ENCODE measurements at regions not wholly inside any gene's neighbourhood (a gene's known extent, or its start where the extent isn't known, plus 50 kb on each side); places are given as distances from the start of the nearest gene placed in this dataset.
A peak's percentile ranks its signal among the peaks of the same experiment; 100 is the strongest.

DNA sequence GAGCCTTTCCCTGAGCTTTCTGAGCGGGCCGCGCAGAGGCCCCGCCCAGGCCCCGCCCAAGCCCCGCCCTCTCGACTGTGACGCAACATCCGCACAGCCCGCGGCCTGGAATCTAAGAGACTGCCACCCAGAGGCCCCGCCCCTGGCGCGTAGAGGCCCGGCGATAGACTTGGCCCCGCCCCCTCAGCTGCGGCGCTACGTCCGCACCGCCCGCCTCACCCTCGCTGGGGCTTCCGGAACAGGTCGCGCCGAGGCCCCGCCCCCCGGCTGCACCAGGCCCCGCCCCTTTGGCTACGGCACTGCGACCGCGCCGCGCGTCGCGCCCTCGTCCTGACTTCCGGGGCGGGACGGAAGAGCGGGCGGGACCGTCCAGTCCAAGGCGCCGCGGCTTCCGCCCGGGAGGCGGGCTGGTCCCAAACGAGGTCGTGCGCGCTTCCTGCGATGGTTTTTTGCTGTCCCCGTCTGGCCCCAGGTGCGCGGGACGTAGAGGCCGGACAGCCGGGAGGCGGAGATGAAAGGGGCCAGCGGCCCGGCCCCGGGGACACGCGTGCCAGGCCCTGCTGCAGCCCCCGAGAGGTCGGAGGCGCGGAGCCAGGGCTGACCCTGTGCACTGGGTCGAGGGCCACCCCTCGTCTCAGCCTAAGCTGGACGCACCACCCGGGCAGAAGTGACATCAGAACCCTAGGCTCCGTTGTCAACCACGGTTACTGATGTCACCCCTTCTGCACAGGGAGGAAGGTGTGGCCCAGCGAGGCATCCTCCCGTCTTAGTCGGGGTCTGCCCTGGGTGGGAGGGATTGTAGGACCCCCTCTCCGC lies 59.0 kb upstream of the WNT7B start:
- peak; percentile 99 for DNase-seq (ENCODE audit: low spot score)
- Mint-ChIP-seq H3K36me3 (ENCODE audit: low read depth) (no peaks in the 10 kb centered on the region), H3K9me3 (no peaks in the 10 kb centered on the region), H3K27me3 (ENCODE audit: low read depth) (peaks cover 2% of the 10 kb centered on the region), H3K4me3 (peak overlapping the region; percentile 82), H3K4me1 (ENCODE audit: low read depth) (peaks cover 18% of the 10 kb centered on the region), H3K27ac (peak overlapping the region; percentile 95)

DNA sequence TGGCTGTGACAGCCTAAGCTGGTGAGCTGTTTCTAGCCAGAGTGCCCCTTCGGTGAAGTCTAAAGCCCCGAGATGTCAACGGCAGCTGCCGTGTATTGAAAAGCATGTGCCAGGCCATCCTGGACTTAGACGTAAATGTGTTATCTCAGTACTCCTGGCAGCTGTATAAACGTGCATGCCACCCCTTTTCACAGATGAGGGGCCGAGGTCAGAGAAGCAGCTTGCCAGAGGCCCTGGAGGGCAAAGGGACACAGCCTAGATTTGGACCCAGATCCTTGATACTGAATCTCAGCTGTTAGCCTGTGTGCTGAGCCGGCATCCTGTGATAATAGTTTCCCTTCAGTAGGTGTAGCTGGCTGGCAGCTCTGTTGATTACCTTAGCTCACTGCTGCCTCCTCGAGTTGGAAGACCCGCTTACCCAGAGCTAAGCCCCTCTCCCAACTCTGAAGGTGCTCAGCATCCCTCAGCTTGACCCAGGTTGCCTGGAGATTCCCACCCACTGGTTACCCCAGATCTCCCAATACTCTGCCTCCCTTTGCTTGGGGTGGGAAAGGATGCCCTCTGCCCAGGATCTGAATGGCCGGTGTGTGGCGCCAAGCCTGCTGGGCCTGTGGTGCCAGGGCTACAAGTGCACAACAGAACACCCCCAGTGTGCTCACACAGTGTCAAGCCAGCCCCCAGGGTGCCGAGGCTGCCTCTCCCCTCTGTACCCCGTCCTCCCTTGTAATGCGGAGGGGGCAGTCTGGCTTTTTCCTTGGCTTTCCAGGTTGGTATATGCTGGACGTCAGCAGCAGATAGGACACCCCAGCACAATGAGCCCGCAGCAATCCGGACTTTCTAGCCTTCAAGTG lies 59.8 kb upstream of the WNT7B start:
- Mint-ChIP-seq H3K4me3 (peak overlapping the region; percentile 82), H3K27ac (peak overlapping the region; percentile 91), H3K9me3 (no peaks in the 10 kb centered on the region), H3K4me1 (ENCODE audit: low read depth) (peaks cover 18% of the 10 kb centered on the region), H3K36me3 (ENCODE audit: low read depth) (no peaks in the 10 kb centered on the region), H3K27me3 (ENCODE audit: low read depth) (peaks cover 3% of the 10 kb centered on the region)
- peak; percentile 34 for DNase-seq (ENCODE audit: low spot score)

DNA sequence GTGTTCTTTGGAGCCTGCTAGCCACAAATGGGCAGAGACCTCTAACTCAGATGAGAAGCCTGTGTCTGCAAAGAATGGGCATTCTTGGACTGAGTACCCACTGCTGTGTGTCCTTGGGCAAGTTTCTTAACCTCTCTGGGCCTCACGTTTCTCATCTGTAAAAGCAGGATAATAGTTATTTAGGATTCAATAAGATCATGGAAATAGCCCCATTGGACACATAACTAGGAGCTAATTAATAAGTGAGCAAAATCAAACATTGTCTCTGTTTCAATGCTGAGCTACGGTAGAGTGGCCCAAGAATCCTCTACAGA lies 61.2 kb upstream of the WNT7B start:
- Mint-ChIP-seq H3K4me1 (ENCODE audit: low read depth) (peaks cover 18% of the 10 kb centered on the region), H3K9me3 (no peaks in the 10 kb centered on the region), H3K27ac (no peak overlapping the region), H3K4me3 (no peak overlapping the region), H3K36me3 (ENCODE audit: low read depth) (no peaks in the 10 kb centered on the region), H3K27me3 (ENCODE audit: low read depth) (peaks cover 2% of the 10 kb centered on the region)
- DNase-seq (ENCODE audit: low spot score): no peak

DNA sequence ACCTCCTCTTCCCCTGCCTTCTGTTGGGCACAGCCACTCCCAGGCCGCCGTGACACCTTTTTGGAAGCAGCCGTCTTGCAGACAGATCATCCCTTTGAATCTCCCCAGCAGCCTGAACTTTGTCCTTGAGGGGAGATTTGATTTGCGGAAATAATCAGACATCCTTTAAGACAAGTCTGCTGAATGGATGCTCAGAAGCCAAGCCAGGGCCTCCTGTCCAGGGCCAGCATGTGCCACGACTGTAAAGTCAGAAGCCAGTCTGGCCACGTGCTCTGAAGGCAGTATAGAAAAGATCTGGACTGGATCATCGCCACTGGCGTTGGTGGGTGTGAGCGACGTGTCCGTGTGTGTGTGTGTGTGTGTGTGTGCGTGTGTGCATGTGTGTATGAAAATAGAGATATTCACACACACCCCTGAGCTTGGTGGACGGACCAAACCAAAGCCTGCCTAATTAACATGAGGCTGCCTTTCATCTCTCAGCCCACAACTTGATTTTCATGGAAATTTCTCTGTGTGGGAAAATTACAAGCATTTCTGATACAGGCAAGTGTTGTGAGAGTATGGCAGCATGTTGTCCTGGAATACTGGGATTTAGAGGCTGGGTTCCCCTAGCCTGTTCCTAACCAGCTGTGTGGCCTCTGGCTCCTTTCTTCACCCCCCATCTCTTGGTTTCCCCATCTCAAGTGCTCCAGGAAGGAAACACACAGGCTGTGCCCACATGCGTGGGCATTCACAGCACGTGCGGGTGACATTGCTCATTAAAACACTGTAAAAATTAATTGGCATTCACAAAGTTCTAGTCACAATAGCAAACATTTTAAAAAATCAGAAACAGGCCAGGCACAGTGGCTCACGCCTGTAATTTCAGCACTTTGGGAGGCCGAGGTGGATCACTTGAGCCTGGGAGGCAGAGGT lies 61.8 kb upstream of the WNT7B start:
- H3K9me3 Mint-ChIP-seq: no peaks in the 10 kb centered on the region
- no peaks in the 10 kb centered on the region for H3K36me3 Mint-ChIP-seq (ENCODE audit: low read depth)
- DNase-seq (ENCODE audit: low spot score): no peak
- no peak overlapping the region for H3K27ac Mint-ChIP-seq
- no peak overlapping the region for H3K4me3 Mint-ChIP-seq
- H3K4me1 Mint-ChIP-seq (ENCODE audit: low read depth): peaks cover 20% of the 10 kb centered on the region
- peaks cover 2% of the 10 kb centered on the region for H3K27me3 Mint-ChIP-seq (ENCODE audit: low read depth)

DNA sequence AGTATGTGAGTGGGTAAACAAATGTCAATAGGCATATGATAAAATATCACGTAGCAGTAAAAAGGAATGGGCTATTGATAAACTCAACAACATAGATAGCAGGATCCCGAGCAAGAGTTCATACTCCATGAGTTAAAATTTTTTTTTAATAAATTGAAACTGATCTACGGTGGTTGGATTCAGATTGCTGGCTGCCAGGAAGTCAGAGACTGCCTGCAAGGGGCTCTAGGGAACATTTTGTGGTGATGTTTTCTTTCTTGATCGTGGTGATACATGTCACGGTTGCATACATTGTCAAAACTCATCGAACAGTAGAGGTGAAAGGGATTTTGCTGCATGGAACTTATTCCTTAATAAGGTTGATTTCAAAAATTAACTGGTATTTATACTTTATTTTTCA lies 62.6 kb upstream of the WNT7B start:
- H3K36me3 Mint-ChIP-seq (ENCODE audit: low read depth): no peaks in the 10 kb centered on the region
- H3K27me3 Mint-ChIP-seq (ENCODE audit: low read depth): peaks cover 2% of the 10 kb centered on the region
- H3K27ac Mint-ChIP-seq: no peak overlapping the region
- no peak for DNase-seq (ENCODE audit: low spot score)
- H3K4me3 Mint-ChIP-seq: no peak overlapping the region
- H3K9me3 Mint-ChIP-seq: no peaks in the 10 kb centered on the region
- peaks cover 25% of the 10 kb centered on the region for H3K4me1 Mint-ChIP-seq (ENCODE audit: low read depth)

DNA sequence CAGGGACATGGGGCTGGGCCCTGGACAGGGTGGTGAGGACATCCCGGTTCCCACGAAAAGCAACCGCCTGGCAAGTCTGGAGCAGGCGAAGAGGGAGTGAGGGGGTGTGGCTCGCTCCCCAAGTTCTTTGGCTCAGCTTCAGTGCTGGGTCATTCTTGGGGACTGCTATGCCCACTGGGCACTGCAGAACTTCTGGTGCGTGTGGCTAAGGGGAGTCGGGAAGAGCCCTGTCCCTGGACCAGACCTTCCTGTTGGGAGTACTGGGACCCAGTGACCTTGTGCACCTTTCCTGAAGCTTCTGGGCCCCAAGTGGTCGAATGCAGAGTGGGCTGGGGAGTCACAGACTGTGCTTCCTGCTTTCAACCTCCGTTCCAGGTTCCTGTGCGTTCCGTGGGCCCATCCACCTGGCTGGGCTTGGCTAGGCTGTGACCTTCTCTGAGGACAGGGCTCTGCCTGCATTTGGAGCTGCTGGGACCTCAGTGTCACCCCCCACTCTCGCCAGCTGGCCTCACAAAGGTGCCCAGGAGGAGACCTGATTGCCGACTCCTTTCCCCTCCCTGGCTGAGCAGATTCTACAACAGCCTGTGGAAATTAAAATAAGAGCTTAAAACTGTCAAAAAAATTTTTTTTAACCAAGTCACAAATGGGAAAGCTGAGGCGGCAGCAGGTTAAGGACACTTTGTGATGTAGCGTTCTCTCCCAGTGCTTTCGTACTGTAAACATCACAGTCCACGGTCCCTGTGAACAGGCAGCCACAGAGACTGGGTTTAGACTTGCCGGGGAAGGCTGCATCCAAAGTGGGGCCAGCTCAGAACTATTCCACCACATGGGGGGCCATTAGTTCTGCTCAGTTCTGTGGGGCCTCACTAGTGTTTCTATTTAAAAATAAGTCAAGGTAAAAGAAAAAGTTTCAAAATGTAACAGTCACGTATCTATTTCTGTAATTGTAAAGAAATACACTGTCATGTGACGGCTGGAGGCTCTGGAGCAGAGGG lies 63.8 kb upstream of the WNT7B start:
- Mint-ChIP-seq H3K27ac (no peak overlapping the region), H3K4me3 (no peak overlapping the region)

DNA sequence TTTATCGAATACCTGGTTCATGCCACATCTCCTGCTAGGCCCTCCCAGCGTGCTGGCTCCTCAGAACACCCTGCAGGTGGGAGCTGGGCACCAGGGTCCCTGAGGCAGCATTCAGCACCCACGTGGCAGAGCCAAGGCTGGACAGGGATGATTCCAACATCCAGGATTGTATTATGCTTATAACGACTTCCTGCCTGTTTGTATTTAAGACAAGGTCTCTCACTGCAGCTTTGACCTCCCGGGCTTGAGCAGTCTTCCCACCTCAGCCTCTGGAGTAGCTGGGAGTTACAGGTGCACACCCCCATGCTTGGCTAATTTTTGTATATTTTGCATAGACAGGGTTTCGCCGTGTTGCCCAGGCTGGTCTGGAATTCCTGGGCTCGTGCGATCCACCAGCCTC lies 64.7 kb upstream of the WNT7B start:
- Mint-ChIP-seq H3K4me1 (ENCODE audit: low read depth) (peaks cover 17% of the 10 kb centered on the region), H3K9me3 (no peaks in the 10 kb centered on the region), H3K27me3 (ENCODE audit: low read depth) (peaks cover 2% of the 10 kb centered on the region), H3K4me3 (no peak overlapping the region), H3K36me3 (ENCODE audit: low read depth) (no peaks in the 10 kb centered on the region), H3K27ac (no peak overlapping the region)
- DNase-seq (ENCODE audit: low spot score): no peak

More for the DNA sequence above, 63.8 kb upstream of the WNT7B start:
- H3K4me1 Mint-ChIP-seq (ENCODE audit: low read depth): peaks cover 20% of the 10 kb centered on the region
- peaks cover 2% of the 10 kb centered on the region for H3K27me3 Mint-ChIP-seq (ENCODE audit: low read depth)
- no peak for DNase-seq (ENCODE audit: low spot score)
- no peaks in the 10 kb centered on the region for H3K36me3 Mint-ChIP-seq (ENCODE audit: low read depth)
- no peaks in the 10 kb centered on the region for H3K9me3 Mint-ChIP-seq

DNA sequence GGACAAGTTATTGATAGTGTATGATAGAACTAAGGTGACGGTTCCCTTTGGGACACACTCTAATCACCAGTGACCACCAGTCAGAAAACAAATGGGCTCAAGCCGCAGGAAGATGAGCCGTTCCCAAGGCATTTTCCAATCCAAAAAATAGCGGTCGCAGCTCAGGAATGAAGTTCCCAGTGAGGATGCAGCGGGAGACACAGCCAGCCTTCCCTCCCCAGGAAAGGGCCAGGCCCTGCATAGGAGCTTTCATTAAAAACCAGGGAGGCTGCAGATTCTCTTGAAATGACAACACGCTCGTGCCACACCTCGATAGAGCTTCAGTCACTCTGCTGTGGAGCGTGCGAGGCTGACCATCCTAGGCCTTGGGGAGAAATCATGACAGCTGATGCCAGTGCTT lies 65.8 kb upstream of the WNT7B start:
- H3K9me3 Mint-ChIP-seq: no peaks in the 10 kb centered on the region
- H3K27ac Mint-ChIP-seq: no peak overlapping the region
- H3K36me3 Mint-ChIP-seq (ENCODE audit: low read depth): no peaks in the 10 kb centered on the region
- H3K4me3 Mint-ChIP-seq: no peak overlapping the region
- peaks cover 2% of the 10 kb centered on the region for H3K27me3 Mint-ChIP-seq (ENCODE audit: low read depth)
- no peak for DNase-seq (ENCODE audit: low spot score)
- H3K4me1 Mint-ChIP-seq (ENCODE audit: low read depth): peaks cover 10% of the 10 kb centered on the region

DNA sequence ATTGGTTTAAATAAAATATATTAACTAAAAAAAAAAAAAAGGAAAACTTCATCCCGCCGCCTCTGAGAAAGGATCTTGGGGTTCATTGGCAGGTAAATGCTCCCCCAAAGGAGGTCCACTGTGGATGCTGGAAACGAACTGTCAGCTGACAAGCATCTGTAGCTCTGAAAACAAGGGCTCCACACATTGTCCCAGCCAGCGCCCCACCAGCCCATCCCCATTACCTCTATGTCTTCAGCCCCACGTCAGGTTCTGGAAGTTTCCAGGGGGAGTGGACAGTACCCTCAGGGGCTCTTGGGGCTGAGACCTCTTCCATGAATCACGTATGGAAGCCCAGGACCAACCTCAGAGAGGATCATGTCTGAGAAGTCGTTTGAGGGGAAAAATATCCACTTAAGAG lies 66.4 kb upstream of the WNT7B start:
- H3K4me1 Mint-ChIP-seq (ENCODE audit: low read depth): peaks cover 10% of the 10 kb centered on the region
- H3K4me3 Mint-ChIP-seq: peak overlapping the region; percentile 80
- H3K36me3 Mint-ChIP-seq (ENCODE audit: low read depth): no peaks in the 10 kb centered on the region
- no peak for DNase-seq (ENCODE audit: low spot score)
- no peak overlapping the region for H3K27ac Mint-ChIP-seq
- H3K9me3 Mint-ChIP-seq: no peaks in the 10 kb centered on the region
- peaks cover 2% of the 10 kb centered on the region for H3K27me3 Mint-ChIP-seq (ENCODE audit: low read depth)

DNA sequence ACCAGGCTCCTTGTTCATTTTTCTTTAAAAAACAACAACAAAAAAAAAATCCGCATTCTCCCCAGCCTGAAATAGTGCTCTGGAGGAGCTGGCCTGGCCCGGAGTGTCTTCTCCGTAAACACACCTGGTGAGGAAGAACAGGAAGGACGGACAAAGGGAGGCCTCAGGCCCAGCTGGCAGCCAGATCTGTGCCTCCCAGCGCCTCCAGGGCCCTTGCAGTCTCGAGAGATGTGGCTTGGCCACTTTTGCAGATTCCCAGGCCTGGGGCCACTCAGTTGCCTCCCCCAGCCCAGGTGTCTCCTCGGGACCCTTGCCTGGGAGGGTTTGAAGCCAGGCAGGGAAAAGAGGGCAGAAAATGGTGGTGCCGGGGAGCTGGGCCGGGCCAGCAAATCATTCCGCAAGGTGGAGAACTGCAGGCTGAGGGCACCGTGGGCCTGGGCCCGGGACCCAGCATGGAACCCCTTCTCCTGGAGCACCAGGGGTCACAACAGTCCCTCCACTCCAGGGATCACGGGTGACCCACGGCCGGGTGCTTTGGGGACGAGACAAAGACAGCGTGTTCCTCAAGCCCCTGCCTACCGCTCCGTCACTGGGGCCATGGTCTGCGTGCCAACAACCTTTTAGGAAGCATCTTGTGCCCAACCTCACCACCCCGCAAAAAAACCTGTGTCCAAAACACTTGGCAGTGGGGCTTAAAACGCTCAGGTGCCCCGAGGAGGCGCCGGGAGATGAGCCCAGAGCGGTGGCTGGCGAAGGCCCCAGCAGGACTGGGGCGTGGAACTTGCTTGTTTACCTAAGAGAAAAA lies 67.1 kb upstream of the WNT7B start:
- Mint-ChIP-seq H3K9me3 (no peaks in the 10 kb centered on the region), H3K27ac (peak overlapping the region; percentile 71), H3K4me1 (ENCODE audit: low read depth) (peaks cover 10% of the 10 kb centered on the region)

DNA sequence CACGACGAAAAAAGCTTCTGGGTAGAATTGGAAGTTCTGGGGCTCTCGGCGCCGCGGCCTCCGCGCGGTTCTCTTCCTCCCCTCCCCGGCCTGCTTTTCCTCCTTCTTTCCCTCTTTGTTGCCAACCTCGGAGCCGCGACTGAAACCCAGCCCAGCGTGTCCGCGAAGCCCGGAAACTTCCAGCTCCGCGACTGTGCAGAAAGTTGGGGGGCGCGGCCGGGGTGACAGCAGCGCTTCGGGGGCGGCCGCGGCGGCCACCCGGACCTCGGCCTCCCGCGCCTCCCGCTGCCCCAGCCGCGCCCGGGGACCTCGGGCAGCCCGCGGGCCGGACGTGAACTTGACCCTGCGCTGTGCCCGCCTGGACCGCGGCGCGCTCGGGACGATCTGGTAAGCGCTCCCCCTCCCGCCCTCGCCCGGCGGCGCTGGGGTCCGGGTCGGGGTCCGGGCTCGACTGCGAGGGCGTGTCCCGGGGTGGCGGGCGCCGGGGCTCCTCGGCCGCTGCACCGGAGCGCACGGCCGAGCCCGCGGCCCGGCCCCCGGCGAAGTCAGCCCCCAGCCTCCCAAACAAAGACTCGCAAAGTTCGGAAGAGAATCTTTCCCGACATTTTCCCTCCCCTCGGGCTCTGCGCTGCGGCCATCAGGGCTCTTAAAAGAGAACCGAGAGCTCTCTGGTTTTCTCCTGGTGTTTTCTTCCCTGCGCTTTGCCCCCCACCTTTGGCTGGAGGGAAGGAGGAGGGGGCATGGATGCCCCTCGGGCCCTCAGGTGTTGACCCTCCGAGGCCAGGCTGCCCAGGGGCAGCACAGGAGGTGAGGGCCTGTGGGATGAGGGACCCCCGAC lies 67.9 kb upstream of the WNT7B start:
- DNase-seq (ENCODE audit: low spot score): no peak
- peaks cover 10% of the 10 kb centered on the region for H3K4me1 Mint-ChIP-seq (ENCODE audit: low read depth)
- H3K36me3 Mint-ChIP-seq (ENCODE audit: low read depth): no peaks in the 10 kb centered on the region
- H3K9me3 Mint-ChIP-seq: no peaks in the 10 kb centered on the region
- H3K27me3 Mint-ChIP-seq (ENCODE audit: low read depth): peaks cover 2% of the 10 kb centered on the region
- peak overlapping the region; percentile 80 for H3K4me3 Mint-ChIP-seq
- peak overlapping the region; percentile 71 for H3K27ac Mint-ChIP-seq

More for the DNA sequence above, 67.1 kb upstream of the WNT7B start:
- no peaks in the 10 kb centered on the region for H3K36me3 Mint-ChIP-seq (ENCODE audit: low read depth)
- no peak for DNase-seq (ENCODE audit: low spot score)
- peak overlapping the region; percentile 80 for H3K4me3 Mint-ChIP-seq
- peaks cover 2% of the 10 kb centered on the region for H3K27me3 Mint-ChIP-seq (ENCODE audit: low read depth)

All from T-helper 2 cell treated with Interferon-gamma antibody and Interleukin-4, amounts not matched to agents 5 μg/mL and 100 μg/mL, for 36 hours (primary cell).